NCI-H526 treated with DMSO at 0.1 percent for 48 hours (cell line): ENCODE measurements at regions not wholly inside any gene's neighbourhood (a gene's known extent, or its start where the extent isn't known, plus 50 kb on each side); places are given as distances from the start of the nearest gene placed in this dataset.
"Not testable (repeated sequence)": the region's sequence is repeated elsewhere in the genome, so short reads cannot be mapped to it uniquely, and the experiment has no call there.

Experiments used
- DNase-seq: peaks from one replicate; lab custom pipeline; 2025; lab: John Stamatoyannopoulos, UW

DNA sequence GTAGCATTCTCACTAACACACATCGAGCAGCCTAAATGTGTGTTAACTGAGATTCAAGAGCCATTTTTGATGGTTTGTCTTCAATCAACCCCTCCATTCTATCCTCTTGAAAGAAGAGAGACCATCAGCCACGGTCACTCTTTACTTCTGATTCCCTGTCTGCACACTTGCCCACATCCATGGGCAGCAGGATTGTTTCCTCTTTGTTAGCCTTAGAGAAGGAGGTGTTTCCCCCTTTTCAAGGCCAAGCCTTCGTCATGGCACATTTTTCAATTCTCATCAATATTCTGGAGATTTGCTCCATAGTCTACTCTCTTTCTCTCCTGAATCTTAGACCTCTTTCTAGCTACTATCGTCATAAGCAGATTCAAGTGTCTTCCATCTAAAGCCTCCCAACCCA lies 522.4 kb upstream of the NAALADL2 start:
- no peak for DNase-seq

- DNase-seq, result no peak
Observed at GRCh38 chr3:174337227-174337626, 521.9 kb upstream of the NAALADL2 start.

GRCh38 chr3:174340624-174341587 lies 518.2 kb upstream of the NAALADL2 start:
- no peak for DNase-seq

DNA sequence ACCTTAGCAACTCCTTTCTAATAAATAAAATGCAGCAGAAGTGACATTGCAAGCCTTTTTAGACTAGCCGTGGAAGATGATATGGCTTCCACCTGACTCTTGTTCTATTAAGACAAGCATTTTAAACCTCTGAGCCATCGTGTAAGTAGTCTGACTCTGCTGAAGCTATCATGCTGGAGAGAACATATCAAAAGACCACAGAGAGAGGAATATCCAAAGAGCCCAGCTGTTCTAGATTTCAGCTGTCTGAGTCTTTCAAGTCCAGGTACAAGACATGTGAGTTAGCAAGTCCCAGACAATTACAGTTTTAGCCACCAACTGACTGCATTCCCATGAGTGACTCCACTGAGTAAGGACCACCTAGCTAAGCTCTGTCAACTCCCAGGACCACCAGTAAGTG lies 517.0 kb upstream of the NAALADL2 start:
- DNase-seq, result no peak

- DNase-seq, result no peak
Observed at GRCh38 chr3:174342941-174343501, 516.1 kb upstream of the NAALADL2 start.

DNA sequence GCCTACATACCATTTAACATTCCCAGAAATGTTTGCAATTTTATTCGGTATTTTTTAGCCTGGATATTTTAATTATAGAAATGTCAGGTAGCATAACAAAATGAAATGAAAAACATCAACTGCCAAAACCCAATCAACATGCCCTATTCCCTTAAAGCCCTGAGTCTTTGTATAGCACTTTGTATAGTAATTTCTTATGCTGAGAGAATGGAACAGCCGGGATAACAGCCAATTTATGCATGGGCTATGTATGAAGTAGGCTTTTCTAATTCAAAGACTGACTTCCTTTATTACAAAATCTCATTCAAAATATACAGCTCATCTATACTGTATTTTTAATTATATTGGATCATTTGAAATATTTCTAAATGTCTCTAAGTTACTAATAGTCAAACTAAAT lies 513.0 kb upstream of the NAALADL2 start:
- DNase-seq, result no peak

- DNase-seq, result no peak
Observed at GRCh38 chr3:174346571-174346970, 512.6 kb upstream of the NAALADL2 start.

DNA sequence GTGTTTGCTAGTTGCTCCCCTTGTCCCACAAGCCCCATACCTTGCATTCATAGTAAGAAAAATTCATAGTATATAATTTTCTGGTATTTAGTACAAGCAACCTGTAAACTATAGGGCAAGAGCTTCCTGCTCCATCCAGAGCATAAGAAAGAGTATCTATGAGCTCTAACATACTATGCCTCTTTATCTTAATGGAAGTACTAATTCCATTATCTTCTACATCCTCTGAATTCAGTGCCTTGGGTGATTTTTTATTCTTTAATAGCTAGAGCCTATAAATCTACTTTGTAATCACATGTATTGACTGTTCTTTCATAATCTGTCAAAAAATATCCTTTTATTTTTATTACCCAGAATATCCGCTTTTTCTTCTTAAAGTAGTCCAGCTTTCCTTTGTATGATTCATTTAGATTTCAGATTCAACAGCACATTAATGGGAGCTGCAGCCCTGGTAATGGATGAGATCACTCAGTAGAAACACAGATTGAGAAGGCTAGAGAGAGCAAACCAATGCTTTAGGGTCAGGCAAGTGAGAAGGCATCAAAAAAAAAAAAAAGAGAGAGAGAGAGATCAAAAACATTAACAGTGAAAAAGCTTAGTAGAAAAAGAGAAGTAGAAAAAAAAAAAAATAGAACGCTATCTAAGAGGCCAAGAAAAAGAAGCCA lies 511.5 kb upstream of the NAALADL2 start:
- no peak for DNase-seq

DNA sequence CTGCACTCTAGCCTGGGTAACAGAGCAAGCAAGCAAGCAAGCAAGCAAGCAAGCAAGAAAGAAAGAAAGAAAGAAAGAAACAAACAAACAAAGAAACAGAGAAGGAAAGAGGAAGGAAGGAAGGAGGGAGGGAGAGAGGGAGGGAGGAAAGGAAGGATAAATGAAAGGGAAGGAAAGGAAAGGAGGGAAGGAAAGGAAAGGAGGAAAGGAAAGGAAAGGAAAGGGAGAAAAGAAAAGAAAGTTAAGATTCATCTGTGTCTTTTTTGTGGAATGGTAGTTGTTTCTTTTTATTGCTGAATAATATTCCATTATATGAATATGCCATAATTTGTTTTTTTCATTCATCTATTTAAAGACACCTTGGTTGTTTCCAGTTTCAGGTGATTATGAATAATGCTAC lies 506.9 kb upstream of the NAALADL2 start:
- no peak for DNase-seq

DNA sequence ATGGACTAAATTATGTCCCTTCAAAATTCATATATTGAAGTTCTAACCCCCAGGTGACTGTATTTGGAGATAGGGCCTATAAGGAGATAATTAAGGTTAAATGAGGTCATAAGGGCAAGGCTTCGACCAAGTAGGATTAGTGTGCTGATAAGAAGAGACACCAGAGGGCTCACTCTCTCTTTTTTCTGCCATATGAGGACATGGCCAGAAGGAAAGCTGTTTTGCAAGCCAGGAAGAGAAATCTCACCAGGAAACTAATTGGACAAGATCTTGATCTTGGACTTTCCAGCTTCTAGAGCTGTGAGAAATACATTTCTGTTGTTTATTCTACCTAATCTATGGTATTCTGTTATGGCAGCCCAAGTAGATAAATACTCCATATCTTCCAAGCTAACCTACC lies 503.6 kb upstream of the NAALADL2 start:
- DNase-seq, result peak; percentile 13

GRCh38 chr3:174356596-174356995 lies 502.5 kb upstream of the NAALADL2 start:
- no peak for DNase-seq

DNA sequence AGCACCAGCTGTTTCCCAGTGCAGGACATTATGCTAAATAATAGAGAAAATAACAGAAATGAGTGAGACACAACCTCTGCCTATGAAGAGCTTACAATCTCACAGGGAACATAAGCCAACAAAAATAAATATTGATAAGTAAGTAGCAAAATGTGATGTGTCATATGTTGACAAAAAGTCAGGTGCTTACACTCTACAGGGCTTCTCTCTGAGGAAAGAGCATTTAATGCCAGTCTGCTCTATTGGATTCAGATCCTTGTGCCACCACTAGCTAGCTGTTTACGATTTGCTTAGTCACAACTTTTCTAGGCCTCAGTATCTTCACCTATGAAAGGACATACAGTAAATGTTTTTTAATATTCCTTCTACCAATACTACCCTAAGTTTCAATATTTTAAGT lies 500.9 kb upstream of the NAALADL2 start:
- DNase-seq, result no peak

- no peak for DNase-seq
Observed at GRCh38 chr3:174362556-174362955, 496.6 kb upstream of the NAALADL2 start.

- no peak for DNase-seq
Observed at GRCh38 chr3:174363256-174363655, 495.9 kb upstream of the NAALADL2 start.

DNA sequence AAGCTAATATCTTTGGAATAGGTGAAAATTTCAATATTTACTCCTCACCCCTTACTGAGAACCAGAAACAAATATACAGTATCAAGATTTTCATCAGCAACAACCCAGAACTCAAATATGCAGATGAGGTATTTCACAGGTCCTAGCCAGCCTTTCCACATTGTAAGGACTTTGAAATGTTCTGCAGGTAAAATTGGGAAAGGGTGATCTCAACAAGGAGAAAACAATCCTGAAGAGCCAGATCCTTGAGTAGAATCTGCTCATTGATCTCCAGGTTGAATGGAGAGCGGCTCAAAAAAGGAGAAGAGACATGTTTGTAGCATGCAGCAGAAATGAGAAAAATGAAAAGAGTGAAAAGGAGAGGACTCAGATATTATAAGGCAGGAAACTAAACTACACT lies 493.3 kb upstream of the NAALADL2 start:
- no peak for DNase-seq

DNA sequence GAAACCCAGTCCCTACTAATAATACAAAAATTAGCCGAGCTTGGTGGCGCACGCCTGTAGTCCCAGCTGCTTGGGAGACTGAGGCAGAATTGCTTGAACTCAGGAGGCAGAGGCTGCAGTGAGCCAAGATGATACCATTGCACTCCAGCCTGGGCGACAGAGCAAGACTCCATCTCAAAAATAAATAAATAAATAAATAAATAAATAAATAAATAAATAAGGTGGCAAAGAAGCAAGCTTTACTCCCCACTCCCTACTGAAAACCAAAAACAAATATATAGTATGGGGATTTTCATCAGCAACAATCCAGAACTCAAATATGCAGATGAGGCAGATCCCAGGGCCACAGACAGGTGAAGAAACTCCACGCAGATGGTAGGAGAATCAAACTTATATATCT lies 492.2 kb upstream of the NAALADL2 start:
- not testable (repeated sequence) for DNase-seq

DNA sequence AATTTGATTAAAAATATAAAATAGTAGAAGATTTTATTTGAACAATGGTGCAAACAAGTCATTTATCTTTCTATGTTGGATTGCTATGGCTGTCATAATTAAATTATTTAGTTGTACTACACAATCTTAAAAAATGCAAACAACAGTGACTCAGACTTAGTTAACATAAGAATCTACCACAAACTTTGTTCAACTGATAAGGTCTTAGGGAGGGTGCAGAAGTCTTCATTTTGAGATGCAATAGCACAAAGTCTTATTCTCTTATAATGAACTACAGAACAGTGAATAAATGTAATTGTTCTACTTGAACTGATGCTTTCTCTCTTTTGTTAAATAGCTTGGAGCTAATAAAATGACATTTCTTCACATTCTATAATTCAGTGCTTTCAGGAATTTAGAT lies 482.8 kb upstream of the NAALADL2 start:
- no peak for DNase-seq

DNA sequence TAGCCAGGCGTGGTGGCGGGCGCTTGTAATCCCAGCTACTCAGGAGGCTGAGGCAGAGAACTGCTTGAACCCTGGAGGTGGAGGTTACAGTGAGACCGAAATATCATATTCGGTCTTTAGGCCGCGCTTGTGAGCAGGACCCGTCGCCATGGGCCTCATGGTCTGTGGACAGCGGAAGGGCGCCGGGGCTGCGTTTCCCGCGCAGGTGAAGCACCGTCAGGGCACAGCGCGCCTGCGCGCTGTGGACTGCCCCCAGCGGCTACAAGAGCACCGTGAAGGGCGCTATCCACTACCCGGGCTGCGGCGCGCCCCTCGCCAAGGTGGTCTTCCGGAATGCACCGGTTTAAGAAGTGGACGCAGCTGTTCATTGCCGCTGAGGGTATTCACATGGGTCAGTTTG lies 482.0 kb upstream of the NAALADL2 start:
- no peak for DNase-seq

DNA sequence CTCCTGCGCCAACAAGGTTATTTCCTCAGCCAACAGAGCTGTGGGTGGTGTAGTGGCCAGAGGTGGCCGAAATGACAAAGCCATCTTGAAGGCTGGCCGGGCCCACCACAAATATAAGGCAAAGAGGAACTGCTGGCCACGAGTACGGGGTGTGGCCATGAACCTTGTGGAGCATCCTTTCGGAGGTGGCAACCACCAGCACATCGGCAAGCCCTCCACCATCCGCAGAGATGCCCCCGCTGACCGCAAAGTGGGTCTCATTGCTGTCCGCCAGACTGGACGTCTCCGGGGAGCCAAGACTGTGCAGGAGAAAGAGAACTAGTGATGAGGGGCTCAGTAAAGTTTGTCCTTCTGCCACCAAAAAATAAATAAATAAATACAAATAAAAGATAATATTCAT lies 481.4 kb upstream of the NAALADL2 start:
- DNase-seq, result no peak

DNA sequence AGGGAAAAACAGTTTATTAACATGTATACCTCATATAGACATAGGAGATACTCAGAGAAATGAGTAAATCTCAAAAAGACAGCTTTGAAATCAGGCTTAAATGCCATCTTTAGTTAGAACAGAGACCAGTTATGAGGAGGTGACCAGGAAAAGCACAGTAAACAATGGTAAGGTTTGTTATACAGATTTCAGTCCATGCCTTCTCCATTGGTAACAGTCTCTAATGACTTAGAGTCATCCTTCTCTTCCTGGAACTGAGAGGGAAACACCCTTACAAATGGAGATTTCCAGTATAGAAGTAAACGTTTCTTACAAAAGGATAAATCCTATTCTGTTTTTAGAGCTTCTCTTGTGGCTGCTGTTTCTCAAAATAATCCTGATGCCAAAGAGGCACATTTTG lies 476.3 kb upstream of the NAALADL2 start:
- DNase-seq, result no peak

DNA sequence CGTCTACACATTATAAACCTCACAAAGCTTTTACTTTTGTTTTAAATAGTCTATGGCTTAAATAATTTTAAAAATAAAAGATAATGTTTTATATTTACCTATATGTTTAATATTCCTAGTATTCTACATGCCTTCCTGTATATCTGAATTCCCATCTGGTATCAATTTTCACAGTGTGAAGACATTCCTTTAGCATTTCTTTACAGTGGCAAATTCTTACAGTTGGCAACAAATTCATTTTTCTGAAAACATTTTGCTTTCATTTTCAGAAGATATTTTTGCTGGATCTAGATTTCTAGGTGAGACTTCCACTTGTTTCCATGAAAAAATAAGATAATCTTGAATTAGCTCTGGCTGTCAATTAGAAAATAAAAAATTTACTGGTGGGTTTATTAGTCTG lies 471.4 kb upstream of the NAALADL2 start:
- DNase-seq, result no peak

DNA sequence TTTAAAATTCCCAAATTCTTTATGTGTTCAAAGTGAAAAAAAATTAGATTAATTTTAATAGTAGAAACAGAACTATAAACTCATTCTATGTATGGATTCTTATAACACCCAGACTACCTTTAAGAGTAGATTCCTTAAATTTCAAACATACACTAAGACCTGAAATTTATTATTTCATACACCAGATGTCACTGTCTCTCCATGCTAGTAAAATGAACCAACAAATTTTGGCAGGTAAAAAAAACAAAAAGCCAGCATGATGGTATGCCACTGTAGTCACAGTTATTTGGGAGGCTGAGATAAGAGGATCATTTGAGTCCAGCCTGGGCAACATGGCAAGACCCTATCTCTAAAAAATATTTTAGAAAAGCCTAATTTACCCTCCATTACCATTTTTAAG lies 461.3 kb upstream of the NAALADL2 start:
- no peak for DNase-seq

DNA sequence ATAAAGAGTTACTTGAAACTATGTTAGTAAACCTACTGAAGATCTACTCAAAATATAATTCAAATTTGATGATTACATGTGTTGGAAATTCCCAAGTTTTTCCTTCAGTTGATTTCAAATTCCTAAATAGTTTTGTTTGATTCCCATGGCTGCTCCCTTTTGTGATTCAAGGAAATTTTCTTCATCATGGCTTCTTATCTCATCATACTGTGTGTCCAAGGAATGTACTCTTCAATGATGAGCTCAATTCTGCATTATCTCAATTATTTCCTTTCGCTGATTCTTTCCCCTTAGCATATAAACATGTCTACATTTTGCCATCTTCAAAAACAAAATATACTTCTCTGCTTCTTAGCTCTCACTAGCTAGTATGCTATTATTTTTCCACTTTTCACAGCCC lies 460.4 kb upstream of the NAALADL2 start:
- DNase-seq, result no peak
